K562 (cell line): ENCODE measurements at regions not wholly inside any gene's neighbourhood (a gene's known extent, or its start where the extent isn't known, plus 50 kb on each side); places are given as distances from the start of the nearest gene placed in this dataset.

Experiments
- ATAC-seq: fragments of 200-7000 bp; cut with Tn5 transposase; 3 replicates; pipeline ENCODE4 v1.9.1; 2020; ENCODE audit warnings: moderate library complexity
- BruUV-seq: library from RNA; stranded (reverse); fragments of 400-500 nt; replicated peaks from 2 replicates; lab custom pipeline; 2021; lab: Mats Ljungman, UMichigan
- CTCF ChIA-PET: fragments of 300-600 bp; formaldehyde crosslinking; extraction: SDS; loops from one replicate; lab custom pipeline; 2021; ENCODE audit warnings: low intra/inter-chr PET ratio; lab: Yijun Ruan, JAX
- POLR2A ChIA-PET: fragments of 300-600, 350-650 bp; sonication (Branson Sonifier 250); formaldehyde crosslinking; extraction: SDS; loops from one replicate; lab custom pipeline; 2021; ENCODE audit warnings: antibody characterized with exemption, inconsistent platforms; lab: Yijun Ruan, JAX
- DNase-seq, 4 experiments: peaks; one replicate each; pipeline versions ENCODE4 v3.0.0 to v3.0.0-alpha.2; 2011 to 2018; ENCODE audit warnings: low spot score in 3 of 4, mixed read lengths in 3 of 4; ENCODE audit errors: extremely low read depth in 1 of 4
- FAIRE-seq: peaks from 2 replicates; lab custom pipeline; 2011; peaks lifted over from hg19 to GRCh38; lab: Jason Lieb, UNC
- H2AFZ ChIP-seq: 2 replicates; pipeline ENCODE4 v1.6.0; 2011; ENCODE audit warnings: low read depth, low read length, control low read depth, inconsistent platforms
- H3K27ac ChIP-seq: fragments of 200-600 bp; 3 replicates; pipeline ENCODE4 v1.8.0; 2011; ENCODE audit warnings: low read depth, mild to moderate bottlenecking, control low read depth, inconsistent platforms, low read length, moderate library complexity, mixed read lengths; ENCODE audit errors: extremely low read depth
- H3K27me3 ChIP-seq, 2 experiments: fragments of 300-600 bp in 1 of 2; 2 replicates in 1 of 2; 3 replicates in 1 of 2; pipeline versions ENCODE4 v1.6.0 to v1.8.0; 2011; ENCODE audit warnings: inconsistent platforms in 2 of 2, low read length in 2 of 2, mild to moderate bottlenecking in 1 of 2, mixed read lengths in 1 of 2, moderate library complexity in 1 of 2; ENCODE audit not compliant: control insufficient read depth in 2 of 2, insufficient read depth in 2 of 2
- H3K36me3 ChIP-seq: fragments of 300-600 bp; 3 replicates; pipeline ENCODE4 v1.8.0; 2011; ENCODE audit warnings: mild to moderate bottlenecking, low read length, inconsistent platforms; ENCODE audit not compliant: control insufficient read depth, insufficient read depth
- H3K4me1 ChIP-seq, 2 experiments: fragments of 200-600 bp in 1 of 2; replicated peaks in 1 of 2; 2 replicates in 1 of 2; 3 replicates in 1 of 2; pipeline versions ENCODE4 v1.5.1 to v1.8.0; 2011; ENCODE audit warnings: inconsistent platforms in 2 of 2, low read length in 2 of 2, mild to moderate bottlenecking in 1 of 2, mixed read lengths in 1 of 2, moderate library complexity in 1 of 2; ENCODE audit not compliant: control insufficient read depth in 2 of 2, insufficient read depth in 2 of 2
- H3K4me2 ChIP-seq: 2 replicates; pipeline ENCODE4 v1.6.1; 2011; ENCODE audit warnings: low read length, control low read depth, inconsistent platforms, mixed read lengths; ENCODE audit not compliant: insufficient read depth
- H3K4me3 ChIP-seq: fragments of 200-600 bp; sonication (generic), shearing (Covaris generic); 2 replicates; pipeline ENCODE4 v1.5.1; 2016; ENCODE audit warnings: control low read depth, inconsistent platforms
- H3K79me2 ChIP-seq: fragments of 200-600 bp; 3 replicates; pipeline ENCODE4 v1.8.0; 2011; ENCODE audit warnings: low read length, inconsistent platforms; ENCODE audit not compliant: control insufficient read depth, insufficient read depth
- H3K9ac ChIP-seq, 2 experiments: 2 replicates each; pipeline versions ENCODE4 v1.6.0 to v1.6.1; 2011; ENCODE audit warnings: low read depth in 2 of 2, low read length in 2 of 2, control low read depth in 1 of 2, inconsistent platforms in 1 of 2, mild to moderate bottlenecking in 1 of 2, mixed read lengths in 1 of 2; ENCODE audit not compliant: insufficient read depth in 1 of 2
- H3K9me1 ChIP-seq: one replicate; pipeline ENCODE4 v1.6.0; 2011; ENCODE audit warnings: inconsistent platforms, mild to moderate bottlenecking, low read length, moderate library complexity; ENCODE audit not compliant: control insufficient read depth, insufficient read depth
- H3K9me3 ChIP-seq: replicated peaks from 2 replicates; pipeline ENCODE4 v1.5.1; 2011; ENCODE audit warnings: low read depth, low read length, inconsistent platforms; ENCODE audit not compliant: control insufficient read depth, insufficient read depth
- H4K20me1 ChIP-seq: replicated peaks from 2 replicates; pipeline ENCODE4 v1.6.1; 2011; ENCODE audit warnings: low read length, inconsistent platforms, mixed read lengths; ENCODE audit not compliant: control insufficient read depth, insufficient read depth
- BMI1 ChIP-seq: fragments of 150-350 bp; IDR thresholded peaks from 2 replicates; pipeline ENCODE4 v1.6.1; 2014; ENCODE audit warnings: low read length
- CBX1 ChIP-seq: sonication (generic); IDR thresholded peaks from 2 replicates; pipeline ENCODE4 v1.6.1; 2016; ENCODE audit warnings: antibody characterized with exemption, low read depth, mild to moderate bottlenecking
- CHD1 ChIP-seq: fragments of 200-600 bp; sonication (generic); IDR thresholded peaks from one replicate; pipeline ENCODE4 v1.6.1; 2012; ENCODE audit warnings: mild to moderate bottlenecking, moderate library complexity, low read length, inconsistent platforms
- FOS ChIP-seq: IDR thresholded peaks from 3 replicates; pipeline ENCODE4 v1.6.1; 2011; ENCODE audit not compliant: insufficient read length; ENCODE audit errors: extremely low read depth
- FOXK2 ChIP-seq, 2 experiments: fragments of 450-650 bp; IDR thresholded peaks in 1 of 2; conservative IDR thresholded peaks in 1 of 2; 2 replicates each; pipeline ENCODE4 v1.6.1; 2016; ENCODE audit warnings: low read depth in 2 of 2, mild to moderate bottlenecking in 1 of 2
- PHTF2 ChIP-seq: fragments of 250-450 bp; sonication (Bioruptor Pico); IDR thresholded peaks from 2 replicates; pipeline ENCODE4 v1.5.0; 2021; ENCODE audit warnings: mild to moderate bottlenecking
- RFX1 ChIP-seq: fragments of 450-650 bp; IDR thresholded peaks from 2 replicates; pipeline ENCODE4 v1.6.1; 2016; ENCODE audit warnings: mild to moderate bottlenecking, moderate library complexity
- SFPQ ChIP-seq: fragments of 200-400 bp; formaldehyde crosslinking; IDR thresholded peaks from 2 replicates; pipeline ENCODE4 v1.6.1; 2017; ENCODE audit warnings: mild to moderate bottlenecking, low read depth, low read length, moderate library complexity
- SP2 ChIP-seq: IDR thresholded peaks from 2 replicates; pipeline ENCODE4 v1.6.1; 2011; ENCODE audit warnings: mild to moderate bottlenecking, low read depth, low read length, moderate library complexity; ENCODE audit not compliant: poor library complexity, severe bottlenecking; ENCODE audit errors: extremely low read depth
- STAT5B ChIP-seq: fragments of 250-450 bp; sonication (Bioruptor Pico); IDR thresholded peaks from 2 replicates; pipeline ENCODE4 v1.8.0; 2021; ENCODE audit warnings: mild to moderate bottlenecking, inconsistent platforms
- TAF15 ChIP-seq: fragments of 200-400 bp; formaldehyde crosslinking; IDR thresholded peaks from 2 replicates; pipeline ENCODE4 v1.6.1; 2017; ENCODE audit warnings: mild to moderate bottlenecking, low read depth, low read length, moderate library complexity
- TOE1 ChIP-seq, 2 experiments: fragments of 450-650 bp in 1 of 2; sonication (generic) in 1 of 2; formaldehyde crosslinking in 1 of 2; IDR thresholded peaks; 2 replicates each; pipeline versions ENCODE4 v1.7.1 to v1.8.0; 2016 to 2022; ENCODE audit warnings: borderline replicate concordance in 2 of 2, mild to moderate bottlenecking in 2 of 2, antibody characterized with exemption in 1 of 2, inconsistent platforms in 1 of 2, low read depth in 1 of 2, missing genetic modification reagents in 1 of 2, moderate library complexity in 1 of 2
- USF1 ChIP-seq: sonication (generic); formaldehyde crosslinking; IDR thresholded peaks from 2 replicates; pipeline ENCODE4 v1.9.0; 2022; ENCODE audit warnings: mild to moderate bottlenecking, missing genetic modification reagents
- ZKSCAN3 ChIP-seq: fragments of 250-450 bp; sonication (Bioruptor Pico); IDR thresholded peaks from 2 replicates; pipeline ENCODE4 v1.4.0; 2020
- ZNF121 ChIP-seq: sonication (generic); formaldehyde crosslinking; conservative IDR thresholded peaks from 2 replicates; pipeline ENCODE4 v1.8.0; 2022; ENCODE audit warnings: missing genetic modification reagents
- ZNF583 ChIP-seq: fragments of 250-450 bp; sonication (Bioruptor Pico); IDR thresholded peaks from 2 replicates; pipeline ENCODE4 v1.4.0; 2020
- ZNF696 ChIP-seq: fragments of 250-450 bp; sonication (Bioruptor Pico); conservative IDR thresholded peaks from 2 replicates; pipeline ENCODE4 v1.4.0; 2020; ENCODE audit warnings: mild to moderate bottlenecking, moderate library complexity
- ZSCAN32 ChIP-seq: fragments of 450-650 bp; formaldehyde crosslinking; IDR thresholded peaks from 2 replicates; pipeline ENCODE4 v1.4.0; 2020; ENCODE audit warnings: mild to moderate bottlenecking, moderate library complexity
- WGBS: fragments of 100-300 bp; shearing (Covaris generic); methylation state at CpG from one replicate; pipeline ENCODE4 v1.1.6; 2016; ENCODE audit warnings: low coverage, mixed read lengths; ENCODE audit not compliant: insufficient coverage; ENCODE audit errors: missing lambda C conversion rate; 5-methylcytosine and 5-hydroxymethylcytosine counted together
- in situ Hi-C: fragments of 300-500 bp; cut with MboI; formaldehyde crosslinking; loops from 4 replicates; pipeline ENCODE4 v1.15.0; 2018; ENCODE audit warnings: inconsistent platforms, mixed read lengths
- intact Hi-C: fragments of 100-400 bp; cut with micrococcal nuclease; formaldehyde crosslinking; loops from 2 replicates; pipeline ENCODE4 v1.14.2; 2022

GRCh38 chr7:142389544-142389943 is 131.7 kb upstream of the PRSS58 start:
- WGBS, result 0% methylated on average over 7 of the region's 7 CpGs
- BruUV-seq, result no TSS peak
- no peaks in the 10 kb centered on the region for H3K4me1 ChIP-seq
- no peak overlapping the region for H3K9ac ChIP-seq
- no peaks in the 10 kb centered on the region; the same call in 1 of the 2 replicates for H4K20me1 ChIP-seq
- no peak for ATAC-seq
- H3K79me2 ChIP-seq, result no peaks in the 10 kb centered on the region
- no peaks in the 10 kb centered on the region for H3K27me3 ChIP-seq
- in situ Hi-C loops (no loop called here), intact Hi-C loops (no loop called here)
- TF ChIP-seq ZNF583 (CRISPR knock-in tag), result no peak
- no peak for TF ChIP-seq SP2
- TF ChIP-seq ZSCAN32 (CRISPR knock-in tag), result no peak
- no peak for TF ChIP-seq BMI1
- TF ChIP-seq TOE1 (IDR thresholded peaks at IDR 0.05; ENCODE audit: borderline replicate concordance), result no peak
- TF ChIP-seq TOE1 (CRISPR knock-in tag; IDR thresholded peaks at IDR 0.05; ENCODE audit: borderline replicate concordance, low read depth), result no peak
- TF ChIP-seq STAT5B (CRISPR knock-in tag), result no peak
- no peak for TF ChIP-seq ZNF696
- no peak for TF ChIP-seq ZKSCAN3
- no peak for TF ChIP-seq USF1 (CRISPR knock-in tag)
- no peak for TF ChIP-seq CHD1
- no peak for TF ChIP-seq ZNF121 (CRISPR knock-in tag)
- no peak for TF ChIP-seq PHTF2 (CRISPR knock-in tag)
- TF ChIP-seq TAF15, result no peak
- TF ChIP-seq RFX1, result no peak
- no peak for TF ChIP-seq SFPQ
- TF ChIP-seq FOXK2 (conservative IDR thresholded peaks at IDR 0.05 in 1 of 2, IDR thresholded peaks at IDR 0.05 in 1 of 2; ENCODE audit: low read depth in 2 of 2), result no peak
- TF ChIP-seq CBX1, result no peak
- no peak for TF ChIP-seq FOS
- DNase-seq, result no peak
- FAIRE-seq, result no peak
- H3K36me3 ChIP-seq, result no peaks in the 10 kb centered on the region
- ChIA-PET CTCF (no interaction called here), POLR2A (no interaction called here)
- H3K9me1 ChIP-seq, result no peaks in the 10 kb centered on the region
- H3K4me2 ChIP-seq, result no peak overlapping the region
- no peak overlapping the region for H3K27ac ChIP-seq
- no peak overlapping the region for H2AFZ ChIP-seq
- no peak overlapping the region for H3K4me3 ChIP-seq
- no peaks in the 10 kb centered on the region for H3K9me3 ChIP-seq
